Choroid plexus epithelial cell (primary cell): ENCODE measurements at regions not wholly inside any gene's neighbourhood (a gene's known extent, or its start where the extent isn't known, plus 50 kb on each side); places are given as distances from the start of the nearest gene placed in this dataset.

Experiments used
- DNase-seq: peaks from one replicate; pipeline ENCODE4 v3.0.0-alpha.2; 2010; ENCODE audit warnings: low read depth
- H3K4me3 ChIP-seq: 2 replicates; pipeline ENCODE4 v1.5.1; 2011; ENCODE audit warnings: low read depth, mild to moderate bottlenecking, control low read depth, low read length, moderate library complexity
- CTCF ChIP-seq: conservative IDR thresholded peaks from 2 replicates; pipeline ENCODE4 v1.5.1; 2011; ENCODE audit warnings: low read depth, mild to moderate bottlenecking, control low read depth, inconsistent platforms, low read length, moderate library complexity

DNA sequence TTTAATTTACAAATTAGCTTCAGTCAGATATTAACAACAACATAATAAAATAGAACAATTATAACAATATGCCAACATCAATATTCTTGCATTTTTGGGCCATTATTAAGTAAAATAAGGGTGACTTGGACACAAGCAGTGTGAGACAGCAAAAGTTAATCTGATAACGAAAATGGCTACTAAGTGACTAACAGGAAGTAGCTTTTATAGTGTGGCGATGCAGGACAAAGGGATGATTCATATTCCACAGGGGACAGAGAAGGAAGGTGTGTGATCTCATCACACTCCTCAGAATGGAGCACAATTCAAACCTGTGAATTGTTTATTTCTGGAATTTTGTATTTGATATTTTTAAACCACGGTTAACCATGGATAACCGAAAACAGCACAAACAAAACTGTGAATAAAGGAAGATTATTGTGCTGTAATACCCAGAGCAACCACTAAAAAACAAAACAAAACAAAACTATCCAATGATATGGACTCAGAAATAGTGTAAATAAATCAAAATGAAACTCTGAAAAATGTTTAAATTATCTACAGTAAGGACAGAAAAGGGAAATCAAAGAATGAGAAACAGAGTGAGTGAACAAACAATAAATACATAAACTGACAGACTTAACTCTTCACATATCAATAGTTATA, 66.9 kb upstream of the TFEC start:
- no peak for TF ChIP-seq CTCF
- peak; percentile 61 for DNase-seq
- H3K4me3 ChIP-seq, result peak overlapping the region; percentile 48

- no peak overlapping the region for H3K4me3 ChIP-seq
- TF ChIP-seq CTCF, result no peak
- no peak for DNase-seq
These were observed 67.6 kb upstream of the TFEC start for GRCh38 chr7:116098175-116098574.

DNA sequence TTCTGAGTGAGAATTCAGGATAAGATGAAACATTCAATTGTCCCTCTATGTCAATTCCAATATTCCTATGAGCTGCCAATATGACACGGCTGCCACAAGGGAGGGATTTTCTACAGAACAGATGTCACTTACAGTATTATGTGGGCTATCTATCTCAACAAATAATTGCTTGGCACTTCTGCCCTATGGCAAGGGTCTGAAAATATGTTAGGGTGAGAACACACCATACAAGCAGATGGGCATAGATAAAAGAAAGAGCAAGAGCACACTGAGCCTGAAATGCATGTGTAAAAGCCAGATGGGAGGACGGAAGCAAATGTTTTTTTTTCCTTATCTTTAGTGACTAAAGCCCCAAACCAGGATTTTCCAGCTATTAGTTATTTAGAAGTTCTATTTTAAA, 70.1 kb upstream of the TFEC start:
- H3K4me3 ChIP-seq, result no peak overlapping the region
- no peak for DNase-seq
- no peak for TF ChIP-seq CTCF

GRCh38 chr7:116101704-116102103, 71.1 kb upstream of the TFEC start:
- TF ChIP-seq CTCF, result no peak
- DNase-seq, result peak; percentile 45
- H3K4me3 ChIP-seq, result no peak overlapping the region

DNA sequence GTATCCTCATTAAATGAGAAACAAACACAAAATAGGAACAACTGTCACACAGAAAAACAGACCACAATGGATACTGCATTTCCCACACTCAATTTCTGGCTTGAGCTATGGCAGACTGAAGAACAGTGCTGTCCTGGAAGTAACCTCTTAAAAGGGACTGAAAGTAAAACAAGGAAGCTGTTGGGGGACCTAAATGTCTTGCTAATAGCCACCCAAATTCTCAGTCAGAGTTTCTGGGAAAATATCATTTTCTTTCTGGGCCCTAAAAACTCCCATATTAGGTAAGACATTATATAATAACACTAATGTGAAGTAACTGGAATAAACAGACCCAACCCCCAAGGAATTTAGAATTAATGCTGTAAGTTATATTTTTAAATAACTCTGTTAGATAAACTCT, 80.9 kb upstream of the TFEC start:
- DNase-seq, result no peak
- no peak for TF ChIP-seq CTCF
- H3K4me3 ChIP-seq, result no peak overlapping the region

DNA sequence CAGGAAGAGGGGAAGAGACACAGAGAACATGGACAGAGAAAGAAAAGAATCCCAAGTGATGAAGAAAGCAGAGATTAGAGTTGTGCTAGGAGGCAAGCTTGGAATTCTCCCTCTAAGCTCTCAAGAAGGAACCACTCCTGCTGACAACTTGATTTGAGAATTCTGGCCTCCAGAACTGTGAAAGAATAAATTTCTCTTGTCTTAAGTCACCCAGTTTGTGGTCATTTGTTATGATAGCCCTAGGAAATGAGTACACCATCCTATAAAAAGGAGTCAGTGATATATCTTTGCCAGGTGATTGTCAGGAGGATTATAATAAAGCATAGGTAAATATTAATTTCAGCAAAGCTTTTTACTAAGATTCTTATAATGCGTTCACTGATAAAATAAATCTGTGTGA, 82.7 kb upstream of the TFEC start:
- DNase-seq, result no peak
- TF ChIP-seq CTCF, result no peak
- H3K4me3 ChIP-seq, result no peak overlapping the region

- TF ChIP-seq CTCF, result no peak
- DNase-seq, result no peak
These were observed 89.5 kb upstream of the TES start for GRCh38 chr7:116120839-116121238.

More at GRCh38 chr7:116120839-116121238, 89.5 kb upstream of the TES start:
- no peak overlapping the region for H3K4me3 ChIP-seq
